GM12878 (cell line): ENCODE measurements at regions not wholly inside any gene's neighbourhood (a gene's known extent, or its start where the extent isn't known, plus 50 kb on each side); places are given as distances from the start of the nearest gene placed in this dataset.

Experiments
- ATAC-seq: fragments of 200-7000 bp; cut with Tn5 transposase; 3 replicates; pipeline ENCODE4 v1.9.1; 2020; ENCODE audit warnings: mild to moderate bottlenecking, moderate library complexity
- BruUV-seq: library from RNA; stranded (reverse); fragments of 400-500 nt; replicated peaks from 2 replicates; lab custom pipeline; 2021; lab: Mats Ljungman, UMichigan
- CTCF ChIA-PET: fragments of 300-600 bp; sonication (Branson Sonifier 250); formaldehyde crosslinking; extraction: SDS; loops from one replicate; lab custom pipeline; 2021; ENCODE audit warnings: inconsistent platforms; lab: Yijun Ruan, JAX
- POLR2A ChIA-PET: fragments of 350-600 bp; formaldehyde crosslinking; extraction: SDS; loops from one replicate; lab custom pipeline; 2021; ENCODE audit warnings: inconsistent platforms; lab: Charles Lee
- RAD21 ChIA-PET: fragments of 300-600 bp; sonication (Branson Sonifier 250); formaldehyde crosslinking; loops from one replicate; lab custom pipeline; 2023; ENCODE audit warnings: antibody characterized with exemption; ENCODE audit not compliant: unreplicated experiment; lab: Charles Lee
- SMC1A ChIA-PET: fragments of 300-600 bp; sonication (Branson Sonifier 250); formaldehyde crosslinking; loops from one replicate; lab custom pipeline; 2023; ENCODE audit not compliant: unreplicated experiment, uncharacterized antibody; lab: Charles Lee
- DNase-seq: peaks from one replicate; pipeline ENCODE4 v3.0.0-alpha.2; 2011; ENCODE audit warnings: low read depth, low spot score
- FAIRE-seq: peaks from 3 replicates; lab custom pipeline; 2011; peaks lifted over from hg19 to GRCh38; lab: Jason Lieb, UNC
- H2AFZ ChIP-seq: 2 replicates; pipeline ENCODE4 v1.6.0; 2011; ENCODE audit warnings: low read depth, low read length, control low read depth; ENCODE audit not compliant: control insufficient read depth
- H3K27ac ChIP-seq: 2 replicates; pipeline ENCODE4 v1.5.1; 2011; ENCODE audit warnings: control low read depth; ENCODE audit not compliant: control insufficient read depth, insufficient read depth
- H3K27me3 ChIP-seq, 2 experiments: replicated peaks in 1 of 2; 2 replicates each; pipeline versions ENCODE4 v1.6.0 to v1.6.1; 2011; ENCODE audit warnings: low read length in 1 of 2; ENCODE audit not compliant: control insufficient read depth in 2 of 2, insufficient read depth in 2 of 2
- H3K36me3 ChIP-seq, 2 experiments: 2 replicates each; pipeline ENCODE4 v1.5.1; 2011; ENCODE audit warnings: low read length in 1 of 2; ENCODE audit not compliant: control insufficient read depth in 2 of 2, insufficient read depth in 2 of 2
- H3K4me1 ChIP-seq: 2 replicates; pipeline ENCODE4 v1.6.1; 2011; ENCODE audit warnings: mild to moderate bottlenecking, low read length, moderate library complexity, mixed read lengths; ENCODE audit not compliant: control insufficient read depth, insufficient read depth
- H3K4me2 ChIP-seq: 2 replicates; pipeline ENCODE4 v1.6.0; 2011; ENCODE audit warnings: control low read depth; ENCODE audit not compliant: control insufficient read depth, insufficient read depth
- H3K4me3 ChIP-seq: fragments of 200-600 bp; sonication (generic); 2 replicates; pipeline ENCODE4 v1.5.1; 2016
- H3K79me2 ChIP-seq: 2 replicates; pipeline ENCODE4 v1.6.0; 2011; ENCODE audit warnings: low read length; ENCODE audit not compliant: control insufficient read depth, insufficient read depth
- H3K9ac ChIP-seq: 2 replicates; pipeline ENCODE4 v1.8.0; 2011; ENCODE audit warnings: low read length, control low read depth, mixed read lengths; ENCODE audit not compliant: control insufficient read depth, insufficient read depth
- H3K9me3 ChIP-seq: replicated peaks from 3 replicates; pipeline ENCODE4 v1.5.1; 2011; ENCODE audit warnings: mild to moderate bottlenecking, low read length; ENCODE audit not compliant: control insufficient read depth, insufficient read depth
- H4K20me1 ChIP-seq: 2 replicates; pipeline ENCODE4 v1.6.0; 2011; ENCODE audit not compliant: control insufficient read depth, insufficient read depth
- CBX3 ChIP-seq: fragments of 200-600 bp; sonication (generic); IDR thresholded peaks from 2 replicates; pipeline ENCODE4 v1.6.1; 2016; ENCODE audit warnings: low read depth, borderline replicate concordance
- CBX5 ChIP-seq: sonication (generic); IDR thresholded peaks from 2 replicates; pipeline ENCODE4 v1.6.1; 2016; ENCODE audit warnings: low read depth, moderate library complexity, mild to moderate bottlenecking, inconsistent platforms
- EP300 ChIP-seq, 2 experiments: fragments of 150-350 bp in 1 of 2; IDR thresholded peaks; 2 replicates each; pipeline ENCODE4 v1.6.1; 2011 to 2012; ENCODE audit warnings: low read depth in 2 of 2, low read length in 2 of 2, borderline replicate concordance in 1 of 2, improper control_type of control experiment in 1 of 2, inconsistent platforms in 1 of 2; ENCODE audit not compliant: control insufficient read depth in 1 of 2
- FOXM1 ChIP-seq: IDR thresholded peaks from 2 replicates; pipeline ENCODE4 v1.6.1; 2012; ENCODE audit warnings: low read depth, mild to moderate bottlenecking, inconsistent platforms, low read length, moderate library complexity
- GATAD2B ChIP-seq: fragments of 450-650 bp; conservative IDR thresholded peaks from 2 replicates; pipeline ENCODE4 v1.6.1; 2017; ENCODE audit warnings: low read depth, mild to moderate bottlenecking, moderate library complexity
- HCFC1 ChIP-seq: fragments of 150-350 bp; IDR thresholded peaks from 2 replicates; pipeline ENCODE4 v1.6.1; 2014; ENCODE audit warnings: low read length
- NFIC ChIP-seq: IDR thresholded peaks from 2 replicates; pipeline ENCODE4 v1.6.1; 2012; ENCODE audit warnings: low read depth, mild to moderate bottlenecking, inconsistent platforms, low read length, moderate library complexity
- NFYA ChIP-seq: IDR thresholded peaks from 2 replicates; pipeline ENCODE4 v1.6.1; 2011; ENCODE audit warnings: low read depth, mild to moderate bottlenecking, low read length, improper control_type of control experiment, borderline replicate concordance
- PAX5 ChIP-seq: IDR thresholded peaks from 2 replicates; pipeline ENCODE4 v1.6.1; 2011; ENCODE audit warnings: low read depth, low read length, borderline replicate concordance
- PBX3 ChIP-seq: IDR thresholded peaks from 2 replicates; pipeline ENCODE4 v1.6.1; 2011; ENCODE audit warnings: mild to moderate bottlenecking, low read depth, low read length, moderate library complexity; ENCODE audit not compliant: insufficient replicate concordance
- SREBF1 ChIP-seq: IDR thresholded peaks from 2 replicates; pipeline ENCODE4 v1.6.1; 2012; ENCODE audit warnings: mild to moderate bottlenecking, low read length
- SUPT20H ChIP-seq: IDR thresholded peaks from 2 replicates; pipeline ENCODE4 v1.6.1; 2011; ENCODE audit warnings: low read depth, mild to moderate bottlenecking, low read length, moderate library complexity, borderline replicate concordance; ENCODE audit not compliant: control insufficient read depth
- SUZ12 ChIP-seq: fragments of 200-600 bp; sonication (generic); IDR thresholded peaks from one replicate; pipeline ENCODE4 v1.6.1; 2018; ENCODE audit warnings: antibody characterized with exemption, mild to moderate bottlenecking; ENCODE audit not compliant: unreplicated experiment
- TAF1 ChIP-seq: IDR thresholded peaks from 2 replicates; pipeline ENCODE4 v1.6.1; 2011; ENCODE audit warnings: mild to moderate bottlenecking, low read depth, low read length, borderline replicate concordance
- ZBED1 ChIP-seq: IDR thresholded peaks from 2 replicates; pipeline ENCODE4 v1.6.1; 2016; ENCODE audit warnings: borderline replicate concordance
- ZBTB11 ChIP-seq: fragments of 450-650 bp; formaldehyde crosslinking; IDR thresholded peaks from 2 replicates; pipeline ENCODE4 v1.5.0; 2022; ENCODE audit warnings: mild to moderate bottlenecking, missing genetic modification characterization
- ZNF687 ChIP-seq: fragments of 450-650 bp; IDR thresholded peaks from 2 replicates; pipeline ENCODE4 v1.6.1; 2017; ENCODE audit warnings: mild to moderate bottlenecking, moderate library complexity
- ZSCAN29 ChIP-seq: fragments of 450-650 bp; IDR thresholded peaks from 2 replicates; pipeline ENCODE4 v1.6.1; 2017; ENCODE audit warnings: mild to moderate bottlenecking, moderate library complexity
- WGBS: methylation state at CpG from one replicate; pipeline ENCODE4 v1.1.6; 2016; ENCODE audit warnings: low lambda C conversion rate; ENCODE audit not compliant: insufficient replicate concordance, insufficient coverage; ENCODE audit errors: missing lambda C conversion rate; 5-methylcytosine and 5-hydroxymethylcytosine counted together
- in situ Hi-C: fragments of 300-500 bp; cut with MboI; formaldehyde crosslinking; loops from 9 replicates; pipeline ENCODE4 v1.14.3; 2018; ENCODE audit warnings: mixed read lengths
- intact Hi-C: fragments of 100-400 bp; cut with micrococcal nuclease; formaldehyde crosslinking; loops from one replicate; pipeline ENCODE4 v1.14.2; 2022; ENCODE audit not compliant: unreplicated experiment

GRCh38 chr18:77818328-77818727 lies 568.7 kb downstream of the GALR1 start:
- H3K27ac ChIP-seq: no peak overlapping the region
- in situ Hi-C loops: no loop called here
- 0% methylated on average over 1 of the region's 1 CpG for WGBS
- ATAC-seq (no peak), FAIRE-seq (no peak), DNase-seq (no peak)
- no peak overlapping the region for H3K4me2 ChIP-seq
- no peaks in the 10 kb centered on the region for H3K36me3 ChIP-seq
- ChIA-PET RAD21 (no interaction called here), CTCF (no interaction called here), SMC1A (no interaction called here), POLR2A (no interaction called here)
- no TSS peak for BruUV-seq
- H3K4me1 ChIP-seq: no peaks in the 10 kb centered on the region
- H3K9ac ChIP-seq: no peak overlapping the region
- no peak overlapping the region for H3K4me3 ChIP-seq
- TF ChIP-seq ZBED1 (no peak), ZSCAN29 (no peak), GATAD2B (no peak), ZBTB11 (CRISPR knock-in tag) (no peak), ZNF687 (no peak), HCFC1 (no peak), NFYA (no peak), PAX5 (no peak), CBX3 (no peak), FOXM1 (no peak), NFIC (no peak), SUZ12 (no peak), SREBF1 (no peak), SUPT20H (no peak), PBX3 (no peak), CBX5 (no peak), EP300 (IDR thresholded peaks at IDR 0.05; ENCODE audit: borderline replicate concordance in 1 of 2, control insufficient read depth in 1 of 2, low read depth in 2 of 2, low read length in 2 of 2) (no peak), TAF1 (no peak)
- no peaks in the 10 kb centered on the region for H3K79me2 ChIP-seq
- H3K27me3 ChIP-seq: no peaks in the 10 kb centered on the region
- no peaks in the 10 kb centered on the region; the same call in 2 of the 3 replicates for H3K9me3 ChIP-seq
- H4K20me1 ChIP-seq: no peaks in the 10 kb centered on the region
- H2AFZ ChIP-seq: no peak overlapping the region
- intact Hi-C loops: no loop called here
